Trophoblast cell (in vitro differentiated cells and primary cell): ENCODE measurements at regions not wholly inside any gene's neighbourhood (a gene's known extent, or its start where the extent isn't known, plus 50 kb on each side); places are given as distances from the start of the nearest gene placed in this dataset.
A peak's percentile ranks its signal among the peaks of the same experiment; 100 is the strongest.
"Not testable (repeated sequence)": the region's sequence is repeated elsewhere in the genome, so short reads cannot be mapped to it uniquely, and the experiment has no call there.

Source experiments
- DNase-seq, 2 donors: peaks; one replicate each; pipeline ENCODE4 v3.0.0-alpha.2; 2016
- H2AFZ ChIP-seq: 2 replicates; pipeline ENCODE4 v1.6.1; 2013; ENCODE audit warnings: low read length, moderate library complexity, mild to moderate bottlenecking; ENCODE audit not compliant: insufficient read depth, poor library complexity
- H2AK5ac ChIP-seq: 2 replicates; pipeline ENCODE4 v1.6.1; 2013; ENCODE audit warnings: mild to moderate bottlenecking, low read length
- H2BK120ac ChIP-seq: 2 replicates; pipeline ENCODE4 v1.6.1; 2013; ENCODE audit warnings: low read length, mild to moderate bottlenecking, moderate library complexity; ENCODE audit not compliant: insufficient read depth, poor library complexity
- H2BK12ac ChIP-seq: 2 replicates; pipeline ENCODE4 v1.6.1; 2013; ENCODE audit warnings: mild to moderate bottlenecking, low read length, moderate library complexity
- H2BK5ac ChIP-seq: 2 replicates; pipeline ENCODE4 v1.6.1; 2013; ENCODE audit warnings: low read length, low read depth, moderate library complexity, mild to moderate bottlenecking; ENCODE audit not compliant: poor library complexity
- H3K14ac ChIP-seq: 2 replicates; pipeline ENCODE4 v1.6.1; 2013; ENCODE audit warnings: mild to moderate bottlenecking, low read length
- H3K18ac ChIP-seq: 2 replicates; pipeline ENCODE4 v1.6.1; 2013; ENCODE audit warnings: mild to moderate bottlenecking, low read length
- H3K23ac ChIP-seq: 2 replicates; pipeline ENCODE4 v1.6.1; 2013; ENCODE audit warnings: low read length
- H3K27ac ChIP-seq: 2 replicates; pipeline ENCODE4 v1.5.1; 2013; ENCODE audit warnings: low read depth, mild to moderate bottlenecking, inconsistent platforms, low read length, moderate library complexity
- H3K27me3 ChIP-seq: 2 replicates; pipeline ENCODE4 v1.6.1; 2013; ENCODE audit warnings: inconsistent platforms, mild to moderate bottlenecking, low read length, moderate library complexity; ENCODE audit not compliant: insufficient read depth
- H3K36me3 ChIP-seq, 2 experiments: 1 replicate in 1 of 2; 2 replicates in 1 of 2; pipeline ENCODE4 v1.6.1; 2013; ENCODE audit warnings: low read length in 2 of 2, mild to moderate bottlenecking in 2 of 2, moderate library complexity in 1 of 2; ENCODE audit not compliant: insufficient read depth in 2 of 2, control insufficient read depth in 1 of 2
- H3K4ac ChIP-seq: 2 replicates; pipeline ENCODE4 v1.6.1; 2013; ENCODE audit warnings: low read depth, mild to moderate bottlenecking, low read length, moderate library complexity
- H3K4me1 ChIP-seq, 2 experiments: 1 replicate in 1 of 2; 2 replicates in 1 of 2; pipeline ENCODE4 v1.6.1; 2013; ENCODE audit warnings: low read length in 2 of 2, mild to moderate bottlenecking in 2 of 2, moderate library complexity in 1 of 2; ENCODE audit not compliant: insufficient read depth in 2 of 2, control insufficient read depth in 1 of 2
- H3K4me2 ChIP-seq: 2 replicates; pipeline ENCODE4 v1.6.1; 2013; ENCODE audit warnings: inconsistent platforms, mild to moderate bottlenecking, low read length, moderate library complexity
- H3K4me3 ChIP-seq: 2 replicates; pipeline ENCODE4 v1.5.1; 2013; ENCODE audit warnings: mild to moderate bottlenecking, low read depth, low read length, inconsistent platforms
- H3K79me1 ChIP-seq: one replicate; pipeline ENCODE4 v1.6.1; 2013; ENCODE audit warnings: low read length
- H3K79me2 ChIP-seq: 2 replicates; pipeline ENCODE4 v1.6.1; 2013; ENCODE audit warnings: low read length, mild to moderate bottlenecking; ENCODE audit not compliant: control insufficient read depth, insufficient read depth, poor library complexity
- H3K9ac ChIP-seq: 2 replicates; pipeline ENCODE4 v1.6.1; 2013; ENCODE audit warnings: mild to moderate bottlenecking, low read length
- H3K9me3 ChIP-seq: 2 replicates; pipeline ENCODE4 v1.6.1; 2013; ENCODE audit warnings: low read depth, mild to moderate bottlenecking, control low read depth, inconsistent platforms, low read length; ENCODE audit not compliant: insufficient read depth
- H4K12ac ChIP-seq: 2 replicates; pipeline ENCODE4 v1.6.1; 2013; ENCODE audit warnings: low read depth, mild to moderate bottlenecking, low read length, moderate library complexity
- H4K8ac ChIP-seq: 2 replicates; pipeline ENCODE4 v1.6.1; 2013; ENCODE audit warnings: low read depth, mild to moderate bottlenecking, low read length, moderate library complexity
- H4K91ac ChIP-seq: one replicate; pipeline ENCODE4 v1.6.1; 2013; ENCODE audit warnings: low read depth, mild to moderate bottlenecking, low read length, moderate library complexity
- WGBS: extraction: QIAGEN DNeasy Blood & Tissue Kit; methylation state at CpG from one replicate; pipeline ENCODE4 v1.1.7; 2013; ENCODE audit warnings: missing lambda C conversion rate; ENCODE audit not compliant: insufficient read length, insufficient coverage; ENCODE audit errors: extremely low coverage; 5-methylcytosine and 5-hydroxymethylcytosine counted together

DNA sequence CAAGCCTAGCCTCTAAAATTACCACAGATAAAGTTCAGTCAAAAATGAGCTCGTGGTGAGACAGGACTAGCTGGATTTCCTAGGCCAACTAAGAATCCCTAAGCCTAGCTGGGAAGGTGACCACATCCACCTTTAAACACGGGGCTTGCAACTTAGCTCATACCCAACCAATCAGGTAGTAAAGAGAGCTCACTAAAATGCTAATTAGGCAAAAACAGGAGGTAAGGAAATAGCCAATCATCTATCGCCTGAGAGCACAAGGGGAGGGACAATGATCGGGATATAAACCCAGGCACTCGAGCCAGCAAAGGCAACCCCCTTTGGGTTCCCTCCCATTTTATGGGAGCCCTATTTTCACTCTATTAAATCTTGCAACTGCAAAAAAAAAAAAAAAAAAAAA is 84.9 kb upstream of the BEND6 start:
- H3K79me1 ChIP-seq, H3K14ac ChIP-seq, H3K4ac ChIP-seq: not testable (repeated sequence)

DNA sequence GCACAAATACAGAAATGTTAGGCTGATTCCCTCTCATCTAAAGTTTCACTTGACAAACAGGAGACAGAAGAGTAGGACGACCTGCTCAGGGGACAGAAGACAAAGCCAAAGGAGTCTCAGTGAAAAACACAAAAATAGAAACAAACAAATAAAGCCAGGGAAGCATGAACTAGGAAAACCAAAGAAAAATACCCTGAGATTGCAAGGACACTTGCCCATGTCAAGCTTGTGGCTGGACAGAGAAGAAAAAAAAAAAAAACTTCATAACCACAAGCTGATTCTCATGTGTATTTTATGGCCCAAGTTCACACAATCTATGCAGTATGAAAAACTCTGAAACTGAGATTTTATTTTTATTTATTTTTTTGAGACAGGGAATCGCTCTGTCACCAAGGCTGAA is 85.6 kb upstream of the BEND6 start:
- Histone ChIP-seq H2BK12ac (peak overlapping the region; percentile 17), H3K36me3 (no peaks in the 10 kb centered on the region), H4K12ac (no peak overlapping the region), H2BK5ac (no peak overlapping the region), H3K4me3 (no peak overlapping the region), H2AFZ (no peak overlapping the region), H3K18ac (no peak overlapping the region), H3K4me2 (no peak overlapping the region), H4K8ac (no peak overlapping the region), H3K4ac (no peak overlapping the region), H3K79me1 (peaks cover 1% of the 10 kb centered on the region), H4K91ac (no peak overlapping the region), H3K9me3 (no peaks in the 10 kb centered on the region), H3K4me1 (peaks cover 0 to 4% of the 10 kb centered on the region in 2 experiments), H3K23ac (no peak overlapping the region), H3K9ac (no peak overlapping the region), H3K14ac (no peak overlapping the region), H2BK120ac (no peak overlapping the region), H3K27ac (no peak overlapping the region), H3K27me3 (no peaks in the 10 kb centered on the region), H2AK5ac (peak overlapping the region; percentile 14), H3K79me2 (no peaks in the 10 kb centered on the region)
- no peak for DNase-seq
- WGBS, result no CpG with 5 or more reads among the region's 2 CpGs

More for the DNA sequence above, 84.9 kb upstream of the BEND6 start:
- H3K4me1 ChIP-seq, H3K4me2 ChIP-seq, H4K91ac ChIP-seq, H4K8ac ChIP-seq, H2AK5ac ChIP-seq, H3K4me3 ChIP-seq, H2AFZ ChIP-seq, H2BK5ac ChIP-seq, H3K27ac ChIP-seq, H3K27me3 ChIP-seq, H3K36me3 ChIP-seq, H2BK12ac ChIP-seq, DNase-seq, H3K23ac ChIP-seq, H3K9ac ChIP-seq, H3K79me2 ChIP-seq, H3K18ac ChIP-seq, H3K9me3 ChIP-seq, H4K12ac ChIP-seq, H2BK120ac ChIP-seq: not testable (repeated sequence)
- no CpG with 5 or more reads among the region's 5 CpGs for WGBS

DNA sequence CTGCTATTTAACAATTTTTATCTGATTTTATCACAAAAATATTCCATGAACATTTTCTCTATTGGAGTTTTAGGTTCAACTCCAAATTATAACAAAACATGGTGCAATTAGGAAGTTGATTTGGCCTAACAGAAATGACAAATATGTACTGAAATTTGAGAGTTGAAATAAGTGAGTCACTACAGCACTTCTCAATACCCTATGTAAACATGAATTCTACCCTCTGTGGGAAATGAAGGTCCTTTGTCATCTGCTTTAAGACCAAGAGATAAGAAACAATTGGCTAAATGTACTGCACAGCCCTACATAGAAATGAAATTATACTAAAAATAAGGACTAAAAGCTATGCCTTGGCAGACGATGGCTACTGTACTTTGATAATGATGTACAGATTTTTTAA is 86.2 kb upstream of the BEND6 start:
- Histone ChIP-seq H2BK120ac (no peak overlapping the region), H2BK5ac (no peak overlapping the region), H3K79me1 (peaks cover 3% of the 10 kb centered on the region), H3K27me3 (no peaks in the 10 kb centered on the region), H3K14ac (no peak overlapping the region), H2AK5ac (no peak overlapping the region), H2AFZ (no peak overlapping the region), H3K18ac (no peak overlapping the region), H3K4ac (no peak overlapping the region), H3K9me3 (no peaks in the 10 kb centered on the region), H3K27ac (no peak overlapping the region), H3K79me2 (no peaks in the 10 kb centered on the region), H3K4me1 (peaks cover 0 to 6% of the 10 kb centered on the region in 2 experiments), H4K91ac (no peak overlapping the region), H4K12ac (no peak overlapping the region), H3K9ac (no peak overlapping the region), H3K23ac (no peak overlapping the region), H3K4me3 (no peak overlapping the region), H2BK12ac (no peak overlapping the region), H3K4me2 (no peak overlapping the region), H3K36me3 (no peaks in the 10 kb centered on the region), H4K8ac (no peak overlapping the region)
- WGBS, result no CpG with 5 or more reads among the region's 1 CpG
- DNase-seq, result no peak

DNA sequence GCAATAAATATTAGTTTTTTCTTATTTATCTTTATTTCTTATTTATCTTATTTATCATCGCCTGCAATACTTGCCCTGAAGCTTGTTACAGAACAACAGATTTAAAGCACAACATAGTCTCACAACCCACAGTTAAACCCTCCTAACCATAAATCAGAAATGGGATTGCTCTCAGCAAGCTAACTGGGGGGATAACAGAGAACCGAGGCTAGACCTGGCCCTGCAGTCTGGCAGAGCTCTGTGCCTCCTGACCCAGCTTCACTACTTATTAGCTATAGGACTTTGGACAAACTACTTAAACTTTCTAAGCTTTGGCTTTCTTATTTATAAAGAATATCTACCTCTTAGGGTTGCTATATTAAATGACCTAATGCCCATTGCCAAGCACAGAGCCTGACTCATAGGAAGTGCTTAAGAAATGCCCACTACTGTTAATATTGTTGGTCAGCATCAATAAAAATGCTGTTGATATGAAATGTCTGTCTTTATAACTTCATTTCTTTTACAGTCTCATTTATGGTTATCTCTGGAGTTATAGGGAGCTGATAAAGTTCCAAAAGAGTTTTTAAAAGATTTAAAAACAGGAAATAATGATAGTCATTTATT is 87.9 kb upstream of the BEND6 start:
- no peaks in the 10 kb centered on the region for H3K9me3 ChIP-seq
- H3K79me2 ChIP-seq, result no peaks in the 10 kb centered on the region
- no CpG with 5 or more reads among the region's 2 CpGs for WGBS
- H3K4me1 ChIP-seq, result peaks cover 0 to 10% of the 10 kb centered on the region in 2 experiments
- no peaks in the 10 kb centered on the region for H3K36me3 ChIP-seq
- no peak overlapping the region for H4K12ac ChIP-seq
- no peak overlapping the region for H3K4me2 ChIP-seq
- no peak overlapping the region for H2BK12ac ChIP-seq
- no peak overlapping the region for H4K8ac ChIP-seq
- H2AFZ ChIP-seq, result no peak overlapping the region
- no peak overlapping the region for H2BK5ac ChIP-seq
- H3K79me1 ChIP-seq, result peaks cover 3% of the 10 kb centered on the region
- no peak overlapping the region for H3K4ac ChIP-seq
- H2AK5ac ChIP-seq, result no peak overlapping the region
- no peak overlapping the region for H2BK120ac ChIP-seq
- H3K4me3 ChIP-seq, result no peak overlapping the region
- no peak overlapping the region for H3K23ac ChIP-seq
- no peak for DNase-seq
- no peak overlapping the region for H3K27ac ChIP-seq
- H3K9ac ChIP-seq, result no peak overlapping the region
- H3K27me3 ChIP-seq, result no peaks in the 10 kb centered on the region
- no peak overlapping the region for H4K91ac ChIP-seq
- H3K14ac ChIP-seq, result no peak overlapping the region
- no peak overlapping the region for H3K18ac ChIP-seq
